ENCODE measurements at regions not wholly inside any gene's neighbourhood (a gene's known extent, or its start where the extent isn't known, plus 50 kb on each side); places are given as distances from the start of the nearest gene placed in this dataset.

GRCh38 chr3:36175113-36175812 is 205.0 kb upstream of the STAC start:
- no peak for TF ChIP-seq EZH2phosphoT487 (IDR thresholded peaks at IDR 0.05; ENCODE audit: borderline replicate concordance, low read depth)
- TF ChIP-seq FOXM1 (IDR thresholded peaks at IDR 0.05; ENCODE audit: low read depth), result no peak
- TF ChIP-seq, protein P1, sequence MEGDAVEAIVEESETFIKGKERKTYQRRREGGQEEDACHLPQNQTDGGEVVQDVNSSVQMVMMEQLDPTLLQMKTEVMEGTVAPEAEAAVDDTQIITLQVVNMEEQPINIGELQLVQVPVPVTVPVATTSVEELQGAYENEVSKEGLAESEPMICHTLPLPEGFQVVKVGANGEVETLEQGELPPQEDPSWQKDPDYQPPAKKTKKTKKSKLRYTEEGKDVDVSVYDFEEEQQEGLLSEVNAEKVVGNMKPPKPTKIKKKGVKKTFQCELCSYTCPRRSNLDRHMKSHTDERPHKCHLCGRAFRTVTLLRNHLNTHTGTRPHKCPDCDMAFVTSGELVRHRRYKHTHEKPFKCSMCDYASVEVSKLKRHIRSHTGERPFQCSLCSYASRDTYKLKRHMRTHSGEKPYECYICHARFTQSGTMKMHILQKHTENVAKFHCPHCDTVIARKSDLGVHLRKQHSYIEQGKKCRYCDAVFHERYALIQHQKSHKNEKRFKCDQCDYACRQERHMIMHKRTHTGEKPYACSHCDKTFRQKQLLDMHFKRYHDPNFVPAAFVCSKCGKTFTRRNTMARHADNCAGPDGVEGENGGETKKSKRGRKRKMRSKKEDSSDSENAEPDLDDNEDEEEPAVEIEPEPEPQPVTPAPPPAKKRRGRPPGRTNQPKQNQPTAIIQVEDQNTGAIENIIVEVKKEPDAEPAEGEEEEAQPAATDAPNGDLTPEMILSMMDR (IDR thresholded peaks at IDR 0.05), result no peak
- no peak for TF ChIP-seq POLR2AphosphoS5 (IDR thresholded peaks at IDR 0.05; ENCODE audit: low read depth, low read length)
- no peak for TF ChIP-seq MXI1 (IDR thresholded peaks at IDR 0.05; ENCODE audit: low read depth, low read length)
- no peak for TF ChIP-seq EP300 (IDR thresholded peaks at IDR 0.05; ENCODE audit: borderline replicate concordance in 1 of 2, low read depth in 1 of 2, low read length in 1 of 2)
- TF ChIP-seq SMC3 (IDR thresholded peaks at IDR 0.05; ENCODE audit: low read depth, low read length), result no peak
- no peak for TF ChIP-seq TCF12 (IDR thresholded peaks at IDR 0.05)
